Stimulated activated CD8-positive, alpha-beta memory T cell treated with anti-CD3 and anti-CD28 coated beads, Interleukin-15, amount 100 ng/mL, for 1 hour (primary cell): ENCODE measurements at regions not wholly inside any gene's neighbourhood (a gene's known extent, or its start where the extent isn't known, plus 50 kb on each side); places are given as distances from the start of the nearest gene placed in this dataset.

Experiments
- DNase-seq: peaks from one replicate; pipeline ENCODE4 v3.0.0-alpha.2; 2020; ENCODE audit warnings: low read depth

DNA sequence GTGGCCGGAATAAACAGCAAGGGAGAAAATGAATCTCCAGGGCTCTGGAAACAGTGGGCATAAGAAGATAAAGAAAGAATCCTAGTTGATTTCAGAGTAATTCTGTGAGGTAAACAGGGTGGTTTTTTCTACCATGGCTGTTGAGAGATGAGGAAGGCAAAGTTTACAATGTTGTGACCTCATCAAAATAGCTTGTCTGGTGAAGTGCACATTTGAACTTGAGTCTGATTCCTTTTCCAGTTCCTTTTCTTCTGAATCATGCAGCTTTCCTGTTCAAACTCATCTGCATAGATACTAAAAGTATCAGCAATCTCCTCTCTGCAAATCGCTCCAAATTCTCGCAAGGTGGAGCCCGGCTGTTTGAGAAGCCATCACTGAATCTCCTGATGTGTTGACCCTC is 161.7 kb downstream of the PLPP3 start:
- no peak for DNase-seq

DNA sequence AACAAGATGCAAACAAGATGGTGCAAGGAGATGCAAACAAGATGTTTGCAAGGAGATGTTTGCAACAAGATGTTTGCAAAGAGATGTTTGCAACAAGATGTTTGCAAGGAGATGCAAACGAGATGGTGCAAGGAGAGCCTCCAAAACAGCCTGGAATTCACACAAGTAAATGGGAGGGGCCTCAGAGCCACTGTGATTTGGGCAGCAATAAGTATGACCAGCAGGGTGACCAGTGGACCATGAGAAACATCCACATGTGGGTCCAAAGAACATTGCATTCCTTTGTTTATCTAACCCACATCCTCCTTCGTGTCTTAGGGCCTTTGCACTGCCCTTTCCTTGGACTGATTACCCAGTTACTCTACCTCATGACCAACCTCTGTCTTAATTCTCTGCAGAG is 162.9 kb downstream of the PLPP3 start:
- DNase-seq = no peak

DNA sequence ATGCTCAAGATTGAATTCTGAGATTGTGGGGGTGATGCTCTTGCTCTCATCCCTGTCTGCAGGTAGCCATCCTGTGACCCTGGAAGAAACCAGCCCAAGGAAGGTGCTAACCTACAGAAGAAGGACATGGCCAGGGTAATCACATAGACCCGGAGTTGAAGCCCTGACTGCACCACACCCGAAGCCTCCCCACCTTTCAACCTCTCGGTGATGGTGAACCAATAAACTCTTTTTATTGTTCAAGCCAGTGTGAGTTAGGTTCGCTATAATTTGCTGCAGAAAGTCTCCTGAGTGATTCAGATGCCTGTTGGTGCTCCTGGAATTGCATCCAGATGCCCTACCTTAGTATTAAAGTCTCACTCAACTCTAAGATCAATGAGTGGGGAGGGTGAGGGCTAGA is 163.6 kb downstream of the PLPP3 start:
- DNase-seq = no peak

DNA sequence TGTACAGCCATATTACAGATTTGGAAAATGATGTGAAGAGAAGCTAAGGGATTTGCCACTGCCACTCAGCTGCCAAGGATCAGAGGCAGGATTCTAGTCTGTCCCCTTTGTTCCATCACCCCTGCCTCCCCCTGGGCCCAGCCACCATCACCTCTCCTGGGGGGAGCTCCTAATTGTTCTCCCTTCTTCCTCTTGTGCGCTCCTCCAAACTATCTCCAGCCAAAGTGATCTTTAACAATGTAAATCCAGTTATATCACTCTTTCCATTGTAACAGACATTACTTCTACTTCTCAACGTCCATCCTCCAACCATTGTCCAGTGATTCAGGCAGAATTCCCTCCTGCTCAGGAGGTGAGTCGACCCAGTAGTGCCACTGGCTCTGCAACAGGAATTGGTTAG is 164.1 kb downstream of the PLPP3 start:
- no peak for DNase-seq

DNA sequence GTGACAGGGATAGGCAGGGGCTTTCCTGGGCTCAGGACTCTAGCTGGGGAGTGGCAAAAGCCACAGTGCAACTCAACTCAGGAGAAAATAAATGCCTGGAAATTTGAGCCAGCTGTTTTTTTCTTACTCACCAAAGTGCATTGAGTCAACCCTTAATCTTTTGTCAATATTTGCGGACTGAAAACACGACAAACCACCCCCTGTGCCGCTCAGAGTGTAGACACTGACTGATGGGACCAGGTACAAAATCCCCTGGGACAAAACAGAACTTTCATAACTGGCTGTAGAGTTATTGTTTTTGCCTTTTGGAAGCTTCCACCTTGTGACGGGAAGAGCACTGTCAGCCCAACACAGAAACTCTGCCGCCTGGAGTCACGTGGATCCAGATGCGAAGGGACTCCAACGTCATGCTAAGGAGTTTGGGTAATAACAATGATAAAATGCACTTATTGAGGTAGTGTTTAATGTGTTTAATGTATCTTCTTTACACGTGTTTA is 164.6 kb downstream of the PLPP3 start:
- no peak for DNase-seq

DNA sequence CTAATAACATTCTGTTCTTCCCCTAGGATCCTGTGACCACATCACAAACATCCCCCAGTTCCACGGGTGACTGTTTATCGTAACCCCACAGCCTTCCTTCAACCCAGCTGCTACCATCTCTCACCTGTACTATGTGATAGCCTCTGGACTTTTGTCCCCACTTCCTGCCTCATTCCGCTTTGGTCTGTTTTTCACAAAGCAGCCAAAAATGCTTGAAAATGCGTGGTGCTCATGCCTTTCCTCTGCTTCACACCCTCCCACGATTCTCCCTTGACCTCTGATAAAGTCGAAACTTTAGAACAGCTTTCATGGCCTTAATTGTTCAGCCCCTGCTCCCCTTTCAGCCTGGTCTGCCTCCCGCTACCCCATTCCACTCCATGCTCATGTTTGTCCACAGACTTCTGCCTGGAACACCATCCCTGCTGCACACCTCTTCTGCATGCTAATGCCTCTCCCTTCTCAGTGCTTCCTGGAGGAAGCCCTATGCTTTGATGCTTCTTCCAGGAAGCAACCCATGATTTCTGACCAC is 165.6 kb downstream of the PLPP3 start:
- DNase-seq = no peak

DNA sequence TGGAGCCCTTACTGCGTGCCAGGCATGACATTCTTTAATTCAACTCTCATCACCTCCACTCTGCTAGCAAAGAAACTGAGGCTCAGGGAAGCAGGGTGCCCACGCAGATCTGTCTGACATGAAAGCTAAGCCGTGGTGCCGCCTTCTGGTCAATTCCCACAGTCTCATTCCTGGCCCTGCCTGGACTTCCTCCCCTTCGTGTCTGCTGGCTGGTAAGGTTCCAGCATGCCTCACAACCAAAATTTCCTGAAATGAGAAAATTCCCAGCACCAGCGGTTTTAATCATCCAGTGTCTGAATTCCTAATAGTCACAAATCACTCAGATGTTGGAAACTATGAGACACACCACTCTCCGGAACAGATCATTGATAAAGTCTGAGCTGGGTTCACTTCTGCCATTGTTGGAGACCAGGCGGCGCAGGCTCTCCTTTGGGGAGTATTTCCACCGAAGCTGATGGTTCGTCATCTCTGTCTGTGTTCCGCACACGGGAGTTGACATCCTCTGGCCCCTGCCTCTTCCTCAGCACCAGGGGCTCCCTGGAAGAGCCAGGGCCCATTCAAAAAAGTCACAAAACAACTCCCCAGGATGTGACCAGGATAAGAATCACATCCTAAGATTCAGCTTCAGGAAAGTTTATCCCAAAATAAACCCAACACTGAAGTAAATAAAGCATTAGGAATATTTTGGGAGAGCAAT is 167.7 kb downstream of the PLPP3 start:
- DNase-seq = no peak

DNA sequence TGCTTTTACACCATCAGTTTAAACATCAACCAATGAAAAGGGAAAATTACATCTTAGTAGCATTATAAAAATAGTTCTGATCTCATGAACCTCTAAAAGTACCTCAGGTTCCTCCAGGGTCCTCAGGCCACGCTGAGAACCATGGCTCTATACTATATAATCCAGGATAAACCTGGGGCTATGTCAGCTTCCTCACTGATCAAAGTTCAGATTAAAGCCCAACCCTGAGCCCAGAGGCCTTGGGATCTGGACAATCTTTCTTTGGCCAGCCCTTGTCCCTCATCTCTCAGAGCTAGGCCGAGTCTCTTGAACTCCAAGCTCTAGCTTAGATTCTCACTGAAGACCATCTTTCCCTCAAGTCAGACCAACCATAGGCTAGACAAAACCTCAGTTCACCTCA is 168.3 kb downstream of the PLPP3 start:
- no peak for DNase-seq

DNA sequence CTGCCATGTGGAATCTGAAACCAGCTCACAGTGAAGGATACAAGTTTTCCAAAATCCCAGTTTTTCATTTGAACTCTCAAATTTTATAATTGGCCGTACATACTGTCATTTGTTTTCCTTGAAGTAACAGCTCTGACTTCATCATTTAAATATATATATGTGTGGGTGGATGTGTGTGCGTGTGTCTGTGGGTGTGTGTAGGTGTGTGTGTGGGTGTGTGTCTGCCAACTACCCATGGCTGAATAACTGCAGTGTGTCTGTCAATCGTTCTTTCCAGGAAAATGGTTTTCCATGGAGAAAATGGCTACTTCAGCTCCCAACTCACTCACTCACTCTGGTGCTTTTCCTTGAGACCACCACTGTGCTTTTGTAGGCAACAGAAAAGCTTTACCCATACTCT is 169.0 kb downstream of the PLPP3 start:
- DNase-seq = no peak

DNA sequence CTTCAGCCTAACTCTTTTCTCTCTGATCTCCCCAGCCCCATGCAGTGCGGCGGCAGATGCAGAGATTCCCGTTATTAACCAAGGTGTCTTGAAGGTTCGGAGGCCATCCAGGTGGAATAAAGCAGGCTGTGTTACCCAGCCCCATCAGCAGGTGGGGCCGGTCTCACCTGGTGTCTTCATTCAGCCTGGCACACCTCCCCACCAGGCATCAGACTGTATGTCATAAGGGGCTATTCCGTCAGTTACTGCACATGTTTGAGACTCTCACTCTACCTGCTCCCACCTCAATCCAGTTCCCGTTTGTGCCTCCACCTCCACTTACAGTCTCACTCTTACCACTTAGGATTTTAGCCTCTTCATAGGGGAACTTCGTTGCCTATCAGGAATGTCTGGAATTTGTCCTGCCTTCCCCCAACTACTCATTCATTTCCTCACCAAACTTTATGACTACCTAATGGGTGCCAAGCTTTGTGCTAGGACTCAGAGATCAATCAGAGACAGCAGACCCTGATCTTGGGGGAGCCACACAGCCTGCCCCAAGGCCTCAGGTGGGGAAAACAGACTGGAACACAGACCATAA is 170.2 kb downstream of the PLPP3 start:
- no peak for DNase-seq

DNA sequence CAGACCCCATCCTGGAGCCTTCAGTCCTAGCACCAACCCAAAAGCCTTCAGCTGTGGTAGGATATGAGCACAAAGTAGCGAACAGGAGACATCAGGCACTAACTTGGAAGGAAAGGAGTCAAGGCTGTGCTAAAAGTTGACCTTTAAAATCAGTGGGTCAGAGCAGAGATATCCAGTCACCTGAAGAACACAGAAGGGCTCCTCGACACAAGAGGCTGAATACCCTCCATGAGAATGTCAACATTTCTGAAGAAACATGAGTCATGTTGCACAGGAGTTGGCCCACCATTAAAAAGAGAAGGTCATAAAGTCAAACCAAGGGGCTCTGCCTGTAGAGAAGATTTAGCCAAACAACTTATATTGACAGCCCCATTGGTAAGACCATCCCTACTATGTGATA is 172.5 kb downstream of the PLPP3 start:
- DNase-seq = no peak

DNA sequence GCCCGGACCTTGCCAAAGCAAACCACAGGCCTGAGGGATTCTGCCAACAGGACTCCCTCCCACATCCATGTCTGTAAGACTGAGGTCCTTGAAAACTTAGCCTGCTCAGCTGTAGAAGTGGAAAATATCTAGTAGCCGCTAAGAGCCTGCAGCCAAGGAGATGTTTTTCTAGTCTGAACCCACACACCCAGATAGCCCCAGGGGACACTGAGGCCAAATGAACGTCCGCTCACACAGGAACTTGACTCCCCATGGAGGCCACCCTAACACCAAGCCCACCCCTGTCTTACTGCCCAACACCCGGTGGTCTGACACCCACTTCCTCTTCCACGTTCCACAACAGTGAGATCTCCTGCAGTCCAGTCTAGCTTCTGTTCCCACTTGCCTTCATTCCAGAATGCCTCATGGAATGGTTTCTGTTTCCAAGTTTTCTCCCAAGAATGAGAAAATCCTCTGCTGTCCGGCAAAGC is 174.8 kb downstream of the PLPP3 start:
- DNase-seq = no peak

DNA sequence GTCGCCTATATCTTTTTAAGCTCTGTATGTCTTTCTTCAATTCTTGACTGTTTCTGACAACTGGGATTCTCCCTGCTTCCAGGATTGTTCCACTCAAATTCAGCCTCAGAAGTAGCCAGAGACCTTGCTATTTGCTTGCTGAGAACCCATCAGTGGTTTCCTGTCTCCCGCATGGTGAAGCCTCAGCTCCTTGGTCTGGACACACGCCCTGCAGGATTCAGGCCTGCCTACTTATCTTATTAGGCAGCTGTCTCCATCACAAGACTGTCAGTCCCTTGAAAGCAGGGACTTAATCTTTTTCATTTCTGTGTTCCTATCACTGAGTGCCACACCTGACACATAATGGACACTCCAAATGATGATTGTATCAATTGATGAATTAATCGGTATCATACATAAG is 175.3 kb downstream of the PLPP3 start:
- DNase-seq = no peak

DNA sequence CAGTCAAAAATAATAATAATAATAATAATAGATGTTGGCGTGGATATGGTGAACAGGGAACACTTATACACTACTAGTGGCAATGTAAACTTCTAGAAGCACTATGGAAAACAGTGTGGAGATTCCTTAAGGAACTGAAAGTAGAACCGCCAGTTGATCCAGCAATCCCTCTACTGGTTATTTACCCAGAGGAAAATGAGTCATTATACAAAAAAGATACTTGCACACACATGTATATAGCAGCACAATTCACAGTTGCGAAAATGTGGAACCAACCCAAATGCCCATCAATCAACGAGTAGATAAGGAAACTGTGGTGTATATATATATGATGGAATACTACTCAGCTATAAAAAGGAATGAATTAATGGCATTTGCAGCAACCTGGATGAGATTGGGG is 176.0 kb downstream of the PLPP3 start:
- no peak for DNase-seq

DNA sequence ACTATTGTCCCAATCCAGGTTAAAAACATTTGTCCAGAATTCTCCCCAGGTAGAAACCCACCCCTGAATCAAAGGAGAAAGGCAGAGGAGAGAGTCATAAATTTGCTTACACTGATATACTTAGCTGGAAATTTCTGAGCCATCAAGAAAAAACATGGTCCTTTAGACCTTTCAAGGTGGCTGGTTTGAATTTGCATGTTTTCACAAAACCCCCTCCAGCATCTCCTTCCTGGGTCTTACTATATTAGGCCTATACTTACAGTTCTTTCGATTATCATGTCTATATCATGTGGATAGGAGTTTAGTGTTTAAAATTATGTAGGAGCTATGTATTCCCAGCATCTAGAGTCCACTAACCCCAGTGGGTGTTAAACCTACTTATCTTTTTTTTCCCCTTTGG is 178.2 kb downstream of the PLPP3 start:
- DNase-seq = no peak

DNA sequence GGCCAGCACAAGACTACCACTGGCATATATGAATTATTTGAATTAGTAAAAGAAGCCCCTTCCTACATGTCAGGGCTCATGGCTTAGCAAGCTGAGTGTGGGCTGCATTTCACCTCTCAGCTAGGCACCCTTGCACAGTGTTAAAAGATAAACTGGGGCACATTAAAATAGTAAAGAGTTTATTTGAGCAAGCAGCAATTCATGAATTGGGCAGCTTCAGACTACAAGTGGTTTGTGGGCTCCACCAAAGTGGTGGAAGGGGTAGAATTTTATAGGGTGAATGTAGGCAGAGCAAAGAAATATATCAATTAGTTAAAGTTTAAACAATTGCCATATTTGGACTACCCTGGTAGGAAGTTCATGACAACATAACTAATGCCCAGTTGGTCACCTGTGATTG is 178.8 kb downstream of the PLPP3 start:
- no peak for DNase-seq

DNA sequence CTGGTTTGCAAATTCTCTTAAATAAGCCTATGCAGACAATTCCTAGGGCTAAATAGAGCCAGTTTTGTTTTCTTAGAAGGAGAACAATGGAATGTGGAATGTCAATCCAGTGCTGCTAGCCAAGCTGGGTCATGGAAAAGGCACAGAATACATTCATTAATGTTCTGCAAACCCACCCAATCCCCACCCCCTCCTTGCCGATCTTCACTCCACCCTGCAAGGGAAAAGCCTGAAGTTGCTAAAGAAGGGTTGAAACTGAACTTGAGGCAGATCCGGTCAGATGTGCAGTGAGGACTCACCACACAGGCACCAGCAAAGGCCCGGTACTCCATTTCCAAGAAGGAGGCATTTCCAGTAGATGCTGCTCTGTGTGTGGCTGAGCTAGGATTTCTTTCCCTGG is 179.6 kb downstream of the PLPP3 start:
- no peak for DNase-seq

DNA sequence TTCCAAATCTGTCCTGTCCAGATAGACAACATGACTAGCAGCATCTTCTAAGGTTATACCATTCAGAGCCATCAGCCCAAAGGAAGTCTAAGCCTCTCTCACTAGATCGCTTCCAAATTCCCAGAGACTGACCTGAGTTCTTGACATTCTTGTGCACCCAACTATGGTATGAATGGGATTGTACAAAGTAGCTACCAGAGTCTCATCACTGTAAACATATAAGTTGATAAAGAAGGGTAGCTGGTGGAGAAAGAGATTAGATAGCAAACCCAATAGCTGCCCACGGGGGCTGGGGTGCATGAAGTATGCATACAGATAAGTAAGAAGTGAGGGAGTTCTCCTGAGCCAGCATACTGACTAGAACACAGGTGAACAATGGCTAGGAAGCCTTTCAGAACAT is 180.0 kb downstream of the PLPP3 start:
- DNase-seq = no peak

DNA sequence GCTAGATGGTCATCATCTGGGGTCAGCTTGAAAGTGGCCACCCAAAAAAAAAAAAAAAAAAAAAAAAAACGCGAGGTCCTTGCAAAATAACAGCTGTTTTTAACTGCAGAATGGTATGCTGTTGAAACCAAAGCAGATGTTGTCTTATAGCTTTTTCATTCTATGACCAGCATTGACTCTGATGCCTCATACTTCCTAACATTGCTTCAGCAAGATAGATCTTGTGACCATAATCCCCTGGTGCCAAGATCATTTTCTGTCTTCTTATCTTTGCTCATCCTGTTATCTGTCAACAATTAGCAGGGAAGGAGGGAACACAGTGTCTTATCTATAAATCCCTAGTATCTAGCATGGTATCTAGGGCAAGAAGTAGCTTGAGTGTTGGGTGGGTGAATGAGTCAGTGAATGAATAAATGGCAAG is 181.5 kb downstream of the PLPP3 start:
- DNase-seq = no peak

DNA sequence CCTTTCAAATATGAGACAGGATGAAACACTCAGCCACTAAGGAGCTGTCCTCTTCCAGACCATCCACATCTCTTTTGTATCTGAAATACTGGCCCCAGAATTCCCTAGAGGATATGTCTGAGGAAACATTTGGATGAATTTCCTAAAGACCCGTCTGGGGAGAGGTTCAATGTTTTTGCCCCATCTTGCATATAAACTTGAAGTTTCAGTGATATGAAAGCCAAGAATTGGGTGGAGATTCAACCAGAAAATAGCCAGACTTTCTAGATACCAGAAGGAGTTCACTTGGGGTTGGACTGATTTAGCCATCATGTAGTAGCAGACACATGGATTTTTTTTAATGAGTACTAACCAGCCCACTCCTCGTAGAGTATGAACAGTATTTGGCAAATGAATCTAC is 182.0 kb downstream of the PLPP3 start:
- no peak for DNase-seq

DNA sequence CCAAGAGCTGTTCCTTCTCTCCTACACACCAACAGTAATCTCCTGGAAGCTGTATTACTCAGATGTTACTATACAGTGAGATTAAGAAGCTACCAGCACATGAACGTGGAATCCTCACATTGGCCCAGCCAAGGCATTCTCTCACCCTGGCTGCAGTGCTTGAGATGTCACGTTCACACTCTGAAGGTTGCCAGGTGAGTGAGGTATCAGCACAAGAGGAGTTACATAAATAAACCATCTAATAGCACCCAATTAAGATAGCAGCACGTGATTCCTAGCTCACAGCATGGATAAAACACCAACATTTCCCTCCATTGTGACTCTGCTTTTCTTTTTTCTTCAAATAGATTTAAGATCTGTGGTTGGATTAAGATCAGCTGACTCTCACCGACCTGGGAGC is 182.8 kb downstream of the PLPP3 start:
- no peak for DNase-seq

DNA sequence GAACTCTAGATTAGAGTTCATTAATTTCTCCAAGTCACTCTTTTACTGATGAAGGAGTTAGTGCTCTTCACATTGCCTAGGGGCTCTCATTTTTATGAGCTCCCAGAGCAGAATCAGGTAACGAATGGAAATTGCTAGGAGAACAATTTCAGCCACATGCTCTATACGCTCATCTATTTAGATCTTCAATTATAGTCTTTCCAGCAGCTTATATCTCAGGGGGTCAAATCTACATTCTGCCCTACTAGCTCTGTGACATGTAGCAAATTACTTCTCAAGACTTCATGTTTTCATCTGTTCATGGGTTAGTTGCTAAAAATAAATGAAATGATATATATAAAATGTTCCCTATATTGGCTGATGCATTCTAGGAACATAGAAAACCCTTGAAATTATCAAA is 183.6 kb downstream of the PLPP3 start:
- DNase-seq = no peak

DNA sequence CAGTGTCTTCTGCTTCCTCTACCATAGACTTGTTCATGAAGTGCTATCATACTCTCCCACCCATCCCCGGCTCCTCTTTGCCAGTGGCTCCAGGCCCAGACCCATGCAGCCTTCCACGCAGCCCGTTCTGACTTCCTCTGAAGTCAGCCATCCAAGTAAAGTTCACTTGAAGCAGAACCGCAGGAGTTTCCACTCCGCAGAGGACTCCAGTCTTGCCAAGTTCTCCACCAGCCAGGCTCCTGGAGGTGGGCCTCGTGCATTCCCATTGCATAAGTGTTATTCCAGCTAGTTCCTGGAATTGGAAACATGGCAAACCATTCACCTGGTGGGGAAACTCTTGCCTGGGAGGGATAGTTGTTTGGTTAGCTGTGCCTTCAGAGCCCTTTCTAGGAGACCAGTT is 185.1 kb downstream of the PLPP3 start:
- no peak for DNase-seq
